Esophagus muscularis mucosa (tissue), 4 donors: ENCODE measurements at regions not wholly inside any gene's neighbourhood (a gene's known extent, or its start where the extent isn't known, plus 50 kb on each side); places are given as distances from the start of the nearest gene placed in this dataset.
"Not testable (repeated sequence)": the region's sequence is repeated elsewhere in the genome, so short reads cannot be mapped to it uniquely, and the experiment has no call there.

ENCODE experiments used
- EP300 ChIP-seq: sonication (generic); formaldehyde crosslinking; IDR thresholded peaks from one replicate; pipeline ENCODE4 v1.6.1; 2017; ENCODE audit warnings: antibody characterized with exemption
- POLR2A ChIP-seq: fragments of 450-650 bp; IDR thresholded peaks from one replicate; pipeline ENCODE4 v1.6.1; 2017; ENCODE audit warnings: antibody characterized with exemption, moderate library complexity, mild to moderate bottlenecking, low read depth
- POLR2AphosphoS5 ChIP-seq, 2 donors: sonication (generic); formaldehyde crosslinking; IDR thresholded peaks; one replicate each; pipeline ENCODE4 v1.6.1; 2017; ENCODE audit warnings: antibody characterized with exemption in 2 of 2
- TF ChIP-seq, protein P1 (sequence below), 3 experiments: fragments of 200-600 bp in 2 of 3; fragments of 450-650 bp in 1 of 3; sonication (generic) in 2 of 3; IDR thresholded peaks; one replicate each; pipeline ENCODE4 v1.5.1; 2017 to 2019; ENCODE audit warnings: antibody characterized with exemption in 3 of 3, mild to moderate bottlenecking in 2 of 3, moderate library complexity in 1 of 3

DNA sequence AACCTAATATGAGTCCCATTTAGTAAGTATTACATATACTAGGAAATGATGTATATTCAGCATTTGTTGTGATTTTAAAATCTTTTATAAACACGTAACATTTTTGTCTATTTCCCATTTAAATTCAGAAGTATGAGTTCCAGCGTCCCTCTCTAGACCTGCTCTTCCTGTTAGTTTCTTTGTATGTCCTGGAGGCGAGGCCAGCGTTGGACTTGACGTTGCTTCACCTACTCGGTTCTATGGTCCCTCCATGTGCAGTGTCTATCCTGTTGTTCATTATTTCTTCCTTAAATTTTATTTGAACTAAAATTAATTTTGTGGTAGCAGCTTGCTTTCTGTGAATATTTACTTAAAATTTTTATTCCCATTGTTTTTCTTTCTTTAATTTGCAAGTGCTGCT is 88.5 kb downstream of the POTEH start:
- TF ChIP-seq, protein P1, sequence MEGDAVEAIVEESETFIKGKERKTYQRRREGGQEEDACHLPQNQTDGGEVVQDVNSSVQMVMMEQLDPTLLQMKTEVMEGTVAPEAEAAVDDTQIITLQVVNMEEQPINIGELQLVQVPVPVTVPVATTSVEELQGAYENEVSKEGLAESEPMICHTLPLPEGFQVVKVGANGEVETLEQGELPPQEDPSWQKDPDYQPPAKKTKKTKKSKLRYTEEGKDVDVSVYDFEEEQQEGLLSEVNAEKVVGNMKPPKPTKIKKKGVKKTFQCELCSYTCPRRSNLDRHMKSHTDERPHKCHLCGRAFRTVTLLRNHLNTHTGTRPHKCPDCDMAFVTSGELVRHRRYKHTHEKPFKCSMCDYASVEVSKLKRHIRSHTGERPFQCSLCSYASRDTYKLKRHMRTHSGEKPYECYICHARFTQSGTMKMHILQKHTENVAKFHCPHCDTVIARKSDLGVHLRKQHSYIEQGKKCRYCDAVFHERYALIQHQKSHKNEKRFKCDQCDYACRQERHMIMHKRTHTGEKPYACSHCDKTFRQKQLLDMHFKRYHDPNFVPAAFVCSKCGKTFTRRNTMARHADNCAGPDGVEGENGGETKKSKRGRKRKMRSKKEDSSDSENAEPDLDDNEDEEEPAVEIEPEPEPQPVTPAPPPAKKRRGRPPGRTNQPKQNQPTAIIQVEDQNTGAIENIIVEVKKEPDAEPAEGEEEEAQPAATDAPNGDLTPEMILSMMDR (IDR thresholded peaks at IDR 0.05), result not testable (repeated sequence)
- TF ChIP-seq POLR2A; POLR2AphosphoS5 (IDR thresholded peaks at IDR 0.05); EP300: not testable (repeated sequence)
